Stimulated activated CD8-positive, alpha-beta memory T cell treated with anti-CD3 and anti-CD28 coated beads, Interleukin-15, amount 100 ng/mL, for 48 hours (primary cell): ENCODE measurements at regions not wholly inside any gene's neighbourhood (a gene's known extent, or its start where the extent isn't known, plus 50 kb on each side); places are given as distances from the start of the nearest gene placed in this dataset.
"Not testable (repeated sequence)": the region's sequence is repeated elsewhere in the genome, so short reads cannot be mapped to it uniquely, and the experiment has no call there.

Experiments used
- DNase-seq, 2 donors: peaks; one replicate each; pipeline ENCODE4 v3.0.0-alpha.2; 2020; ENCODE audit warnings: low read depth in 2 of 2

DNA sequence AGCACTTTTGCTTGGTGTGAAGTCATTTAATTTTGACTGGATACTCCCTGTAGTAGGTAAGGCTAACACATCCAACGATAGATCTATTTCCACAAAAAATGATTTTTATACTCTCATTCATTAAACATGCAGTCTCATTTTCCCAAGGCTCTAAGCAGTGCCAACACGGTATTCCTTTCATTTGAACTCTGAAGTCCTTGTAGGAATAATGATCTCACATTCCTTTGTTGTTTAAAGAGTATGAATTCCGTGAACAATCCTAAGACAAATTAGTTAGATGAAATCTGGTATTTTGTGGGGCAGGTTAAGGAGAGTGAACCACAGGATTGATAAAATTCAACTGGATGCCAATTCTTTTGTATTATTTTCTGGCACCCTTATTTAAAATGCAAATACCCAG, 66.6 kb downstream of the LACC1 start:
- DNase-seq, result no peak

DNA sequence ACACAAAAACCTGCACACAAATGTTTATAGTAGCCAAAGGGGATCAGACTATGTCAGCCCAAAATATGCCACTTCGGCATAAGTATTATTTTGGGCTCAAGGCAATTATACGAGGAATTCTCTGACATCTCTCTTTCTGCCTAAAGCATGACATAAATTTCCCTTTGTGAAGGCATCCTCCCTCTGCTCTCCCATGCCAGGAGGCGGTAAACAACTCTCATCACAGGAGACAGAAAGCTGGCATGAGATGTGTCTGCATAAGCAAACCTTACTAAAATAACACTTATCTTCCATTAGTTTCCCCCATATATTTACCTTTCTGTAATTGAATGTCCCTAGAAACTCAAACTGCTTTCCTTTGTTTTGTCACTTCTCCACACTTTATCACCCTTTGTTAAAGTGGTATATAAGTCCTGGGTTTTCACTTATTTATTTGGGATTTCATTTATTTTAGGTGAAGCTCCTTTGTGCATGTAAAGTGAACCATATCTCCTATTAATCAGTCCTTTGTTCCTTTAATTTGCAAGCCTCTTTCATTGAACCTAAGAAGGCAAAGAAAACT, 68.3 kb downstream of the LACC1 start:
- no peak for DNase-seq

DNA sequence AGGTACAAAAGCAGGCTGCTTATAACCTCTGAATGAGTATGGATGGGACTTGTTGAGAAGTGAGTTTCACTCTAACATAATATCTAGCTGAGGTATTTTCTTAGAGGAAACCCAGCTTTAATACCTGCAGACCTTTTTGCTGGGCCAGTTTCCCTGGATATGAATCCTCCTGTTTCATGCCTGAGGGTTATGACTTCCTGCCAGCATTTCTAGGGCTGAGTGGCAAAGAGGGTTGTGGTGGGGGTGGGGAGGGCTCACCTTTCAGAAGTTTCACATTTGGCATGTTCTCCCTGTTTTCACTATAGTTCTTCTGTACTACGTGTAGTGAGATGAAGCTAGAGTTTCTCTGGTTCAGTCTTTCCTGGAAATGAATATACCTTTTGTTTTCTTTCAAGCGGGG, 73.7 kb downstream of the LACC1 start:
- no peak for DNase-seq

DNA sequence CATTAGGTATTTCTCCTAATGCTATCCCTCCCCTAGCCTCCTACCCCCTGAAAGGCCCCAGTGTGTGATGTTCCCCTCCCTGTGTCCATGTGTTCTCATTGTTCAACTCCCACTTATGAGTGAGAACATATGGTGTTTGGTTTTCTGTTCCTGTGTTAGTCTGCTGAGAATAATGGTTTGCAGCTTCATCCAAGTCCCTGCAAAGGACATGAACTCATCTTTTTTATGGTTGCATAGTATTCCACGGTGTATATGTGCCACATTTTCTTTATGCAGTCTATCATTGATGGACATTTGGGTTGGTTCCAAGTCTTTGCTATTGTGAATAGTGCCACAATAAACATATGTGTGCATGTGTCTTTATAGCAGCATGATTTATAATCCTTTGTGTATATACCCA, 77.3 kb downstream of the LACC1 start:
- not testable (repeated sequence) for DNase-seq

DNA sequence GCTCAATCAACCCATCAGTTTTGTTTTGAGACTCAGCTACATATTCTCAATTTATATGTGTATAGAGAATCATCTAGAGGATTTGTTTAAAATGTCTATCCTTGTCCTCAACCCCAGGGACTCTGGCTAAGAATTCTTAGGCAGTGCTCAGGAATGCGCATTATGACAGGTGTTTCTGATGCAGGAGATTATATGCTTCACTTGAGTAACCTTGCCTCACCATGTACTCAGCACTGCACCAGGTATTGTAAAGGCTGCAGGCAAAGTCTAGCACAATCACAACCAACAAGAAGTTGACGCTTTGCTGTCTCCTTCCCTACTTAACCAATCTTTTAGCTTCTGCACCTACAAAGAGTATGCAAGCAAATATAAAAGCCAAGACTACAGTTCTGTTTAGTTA, 79.6 kb downstream of the LACC1 start:
- no peak for DNase-seq

DNA sequence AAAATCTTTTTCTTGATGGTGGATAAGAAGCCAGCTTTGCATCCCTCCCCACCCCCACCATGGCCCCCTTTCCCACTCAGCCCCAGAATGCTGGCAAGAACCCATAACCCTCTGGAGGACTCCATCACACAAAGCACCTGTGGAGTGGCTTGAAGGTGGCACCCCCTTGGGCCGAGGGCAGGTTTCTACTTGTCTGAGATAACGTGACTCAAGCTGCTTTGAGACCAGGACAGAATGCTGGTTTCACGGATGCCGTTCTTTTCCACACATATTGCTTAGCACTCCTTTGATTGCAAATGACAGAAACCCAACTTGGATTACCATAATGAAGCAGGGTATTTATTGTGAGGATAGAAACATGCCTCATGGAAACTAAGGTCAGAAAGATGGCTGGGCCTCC, 82.2 kb downstream of the LACC1 start:
- DNase-seq, result no peak

DNA sequence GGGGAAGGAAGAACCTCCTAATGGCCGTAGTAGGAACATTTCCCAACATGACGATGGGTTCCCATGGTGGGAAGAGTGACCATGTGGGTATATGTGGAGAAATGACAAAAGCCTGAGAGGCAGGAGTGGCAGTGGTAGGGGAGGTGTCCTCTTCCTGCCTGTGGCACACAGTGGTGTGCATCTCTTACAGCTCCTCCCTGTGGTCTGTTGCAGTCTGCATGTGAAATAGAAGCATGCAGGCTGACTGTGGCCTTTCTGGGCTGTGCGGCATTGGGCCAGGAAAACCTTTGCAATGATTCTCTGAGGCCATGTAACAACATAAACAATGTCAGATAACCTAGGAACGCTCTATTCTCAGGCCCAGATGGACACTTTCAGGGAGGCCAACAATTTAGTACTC, 84.0 kb downstream of the LACC1 start:
- no peak for DNase-seq

DNA sequence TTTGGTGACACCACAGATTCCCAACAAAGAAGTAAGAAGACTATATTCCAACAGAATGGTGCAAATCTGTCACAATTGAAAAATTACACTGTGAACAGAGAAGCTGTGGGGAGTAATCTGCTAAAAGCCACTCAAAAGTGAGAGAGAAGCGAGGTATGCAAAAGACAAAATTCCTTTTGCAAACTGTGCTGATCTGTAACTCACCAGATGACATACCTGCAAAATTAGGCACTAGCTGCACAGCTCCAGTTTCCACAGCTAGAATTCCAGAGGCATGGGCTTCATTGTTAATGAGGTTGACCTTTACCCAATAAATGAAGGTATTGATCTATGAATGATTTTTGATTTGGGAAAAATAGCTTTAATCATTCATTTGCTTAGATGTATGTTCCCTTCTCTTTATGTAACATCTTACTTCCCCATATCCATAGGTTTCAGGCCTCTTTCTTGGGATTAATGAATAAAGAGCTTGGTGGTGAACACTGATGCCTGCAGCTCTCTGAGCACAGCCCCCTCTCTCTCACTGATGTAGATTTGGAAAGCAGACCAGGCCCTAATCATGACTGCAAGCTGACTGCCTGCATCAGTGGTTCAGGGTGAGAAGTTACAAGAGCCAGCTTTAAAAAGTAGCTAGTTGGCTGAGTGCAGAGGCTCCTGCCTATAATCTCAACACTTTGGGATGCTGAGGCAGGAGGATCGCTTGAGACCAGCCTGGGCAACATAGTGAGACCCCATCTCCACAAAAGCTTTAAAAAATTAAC, 85.2 kb downstream of the LACC1 start:
- no peak for DNase-seq

DNA sequence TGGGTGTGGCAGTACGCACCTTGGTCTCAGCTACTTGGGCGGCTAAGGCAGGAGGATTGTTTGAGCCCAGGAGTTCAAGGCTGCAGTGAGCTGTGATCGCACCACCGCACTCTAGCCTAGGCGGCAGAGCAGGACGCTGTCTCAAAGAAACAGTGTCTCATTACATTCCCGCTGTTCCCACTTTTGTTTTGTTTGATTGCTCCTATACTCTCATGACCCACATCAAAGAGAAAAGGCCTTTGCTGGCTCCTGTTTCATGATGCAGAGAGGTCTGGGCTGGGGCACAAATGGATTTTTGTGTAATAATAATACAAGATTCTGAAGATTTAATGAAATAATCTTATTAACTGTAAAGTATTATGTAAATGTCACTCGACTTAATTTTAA, 85.7 kb downstream of the LACC1 start:
- no peak for DNase-seq

DNA sequence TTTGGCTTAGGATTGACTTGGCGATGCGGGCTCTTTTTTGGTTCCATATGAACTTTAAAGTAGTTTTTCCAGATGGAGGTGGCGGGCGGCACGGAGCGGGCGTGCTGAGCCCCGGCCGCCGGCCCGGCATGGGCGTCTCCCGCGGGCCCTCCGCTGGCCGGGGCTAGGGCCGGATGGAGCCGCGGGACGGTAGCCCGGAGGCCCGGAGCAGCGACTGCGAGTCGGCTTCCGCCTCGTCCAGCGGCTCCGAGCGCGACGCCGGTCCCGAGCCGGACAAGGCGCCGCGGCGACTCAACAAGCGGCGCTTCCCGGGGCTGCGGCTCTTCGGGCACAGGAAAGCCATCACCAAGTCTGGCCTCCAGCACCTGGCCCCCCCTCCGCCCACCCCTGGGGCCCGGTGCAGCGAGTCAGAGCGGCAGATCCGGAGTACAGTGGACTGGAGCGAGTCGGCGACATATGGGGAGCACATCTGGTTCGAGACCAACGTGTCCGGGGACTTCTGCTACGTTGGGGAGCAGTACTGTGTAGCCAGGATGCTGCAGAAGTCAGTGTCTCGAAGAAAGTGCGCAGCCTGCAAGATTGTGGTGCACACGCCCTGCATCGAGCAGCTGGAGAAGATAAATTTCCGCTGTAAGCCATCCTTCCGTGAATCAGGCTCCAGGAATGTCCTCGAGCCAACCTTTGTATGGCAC, 88.7 kb downstream of the LACC1 start:
- DNase-seq, result not testable (repeated sequence)

DNA sequence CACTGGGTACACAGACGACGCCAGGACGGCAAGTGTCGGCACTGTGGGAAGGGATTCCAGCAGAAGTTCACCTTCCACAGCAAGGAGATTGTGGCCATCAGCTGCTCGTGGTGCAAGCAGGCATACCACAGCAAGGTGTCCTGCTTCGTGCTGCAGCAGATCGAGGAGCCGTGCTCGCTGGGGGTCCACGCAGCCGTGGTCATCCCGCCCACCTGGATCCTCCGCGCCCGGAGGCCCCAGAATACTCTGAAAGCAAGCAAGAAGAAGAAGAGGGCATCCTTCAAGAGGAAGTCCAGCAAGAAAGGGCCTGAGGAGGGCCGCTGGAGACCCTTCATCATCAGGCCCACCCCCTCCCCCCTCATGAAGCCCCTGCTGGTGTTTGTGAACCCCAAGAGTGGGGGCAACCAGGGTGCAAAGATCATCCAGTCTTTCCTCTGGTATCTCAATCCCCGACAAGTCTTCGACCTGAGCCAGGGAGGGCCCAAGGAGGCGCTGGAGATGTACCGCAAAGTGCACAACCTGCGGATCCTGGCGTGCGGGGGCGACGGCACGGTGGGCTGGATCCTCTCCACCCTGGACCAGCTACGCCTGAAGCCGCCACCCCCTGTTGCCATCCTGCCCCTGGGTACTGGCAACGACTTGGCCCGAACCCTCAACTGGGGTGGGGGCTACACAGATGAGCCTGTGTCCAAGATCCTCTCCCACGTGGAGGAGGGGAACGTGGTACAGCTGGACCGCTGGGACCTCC, 89.4 kb downstream of the LACC1 start:
- not testable (repeated sequence) for DNase-seq

DNA sequence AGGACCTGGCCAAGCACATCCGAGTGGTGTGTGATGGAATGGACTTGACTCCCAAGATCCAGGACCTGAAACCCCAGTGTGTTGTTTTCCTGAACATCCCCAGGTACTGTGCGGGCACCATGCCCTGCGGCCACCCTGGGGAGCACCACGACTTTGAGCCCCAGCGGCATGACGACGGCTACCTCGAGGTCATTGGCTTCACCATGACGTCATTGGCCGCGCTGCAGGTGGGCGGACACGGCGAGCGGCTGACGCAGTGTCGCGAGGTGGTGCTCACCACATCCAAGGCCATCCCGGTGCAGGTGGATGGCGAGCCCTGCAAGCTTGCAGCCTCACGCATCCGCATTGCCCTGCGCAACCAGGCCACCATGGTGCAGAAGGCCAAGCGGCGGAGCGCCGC, 90.2 kb downstream of the LACC1 start:
- DNase-seq, result not testable (repeated sequence)

DNA sequence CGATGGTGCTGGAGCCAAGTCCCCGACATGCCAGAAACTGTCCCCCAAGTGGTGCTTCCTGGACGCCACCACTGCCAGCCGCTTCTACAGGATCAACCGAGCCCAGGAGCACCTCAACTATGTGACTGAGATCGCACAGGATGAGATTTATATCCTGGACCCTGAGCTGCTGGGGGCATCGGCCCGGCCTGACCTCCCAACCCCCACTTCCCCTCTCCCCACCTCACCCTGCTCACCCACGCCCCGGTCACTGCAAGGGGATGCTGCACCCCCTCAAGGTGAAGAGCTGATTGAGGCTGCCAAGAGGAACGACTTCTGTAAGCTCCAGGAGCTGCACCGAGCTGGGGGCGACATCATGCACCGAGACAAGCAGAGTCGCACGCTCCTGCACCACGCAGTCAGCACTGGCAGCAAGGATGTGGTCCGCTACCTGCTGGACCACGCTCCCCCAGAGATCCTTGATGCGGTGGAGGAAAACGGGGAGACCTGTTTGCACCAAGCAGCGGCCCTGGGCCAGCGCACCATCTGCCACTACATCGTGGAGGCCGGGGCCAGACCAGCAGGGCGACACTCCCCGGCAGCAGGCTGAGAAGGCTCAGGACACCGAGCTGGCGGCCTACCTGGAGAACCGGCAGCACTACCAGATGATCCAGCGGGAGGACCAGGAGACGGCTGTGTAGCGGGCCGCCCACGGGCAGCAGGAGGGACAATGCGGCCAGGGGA, 91.0 kb downstream of the LACC1 start:
- not testable (repeated sequence) for DNase-seq

DNA sequence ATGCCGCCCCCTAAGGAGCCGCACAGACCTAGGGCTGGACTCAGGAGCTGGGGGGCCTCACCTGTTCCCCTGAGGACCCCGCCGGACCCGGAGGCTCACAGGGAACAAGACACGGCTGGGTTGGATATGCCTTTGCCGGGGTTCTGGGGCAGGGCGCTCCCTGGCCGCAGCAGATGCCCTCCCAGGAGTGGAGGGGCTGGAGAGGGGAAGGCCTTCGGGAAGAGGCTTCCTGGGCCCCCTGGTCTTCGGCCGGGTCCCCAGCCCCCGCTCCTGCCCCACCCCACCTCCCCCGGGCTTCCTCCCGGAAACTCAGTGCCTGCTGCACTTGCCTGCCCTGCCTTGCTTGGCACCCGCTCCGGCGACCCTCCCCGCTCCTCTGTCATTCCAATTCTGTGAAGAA, 91.6 kb downstream of the LACC1 start:
- not testable (repeated sequence) for DNase-seq

DNA sequence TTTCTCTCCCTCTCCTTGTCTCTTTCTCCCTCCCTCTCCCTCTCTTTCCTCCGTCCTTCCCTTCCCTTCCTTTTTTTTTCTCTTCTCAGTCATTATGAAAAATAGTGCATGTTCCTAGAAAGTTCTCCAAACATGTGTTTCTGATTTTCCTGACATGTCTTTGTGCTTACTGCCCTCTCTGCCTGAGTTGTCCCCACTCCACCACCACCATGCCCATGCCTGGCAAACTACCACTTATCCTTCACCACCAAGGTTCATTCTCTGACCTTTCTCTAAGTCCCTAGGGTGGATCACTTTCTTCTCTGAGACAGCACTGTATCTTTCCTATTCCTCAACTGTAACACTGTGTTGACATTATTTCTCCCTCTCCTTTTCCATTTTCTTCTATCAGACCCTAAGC, 98.2 kb downstream of the LACC1 start:
- DNase-seq, result no peak

DNA sequence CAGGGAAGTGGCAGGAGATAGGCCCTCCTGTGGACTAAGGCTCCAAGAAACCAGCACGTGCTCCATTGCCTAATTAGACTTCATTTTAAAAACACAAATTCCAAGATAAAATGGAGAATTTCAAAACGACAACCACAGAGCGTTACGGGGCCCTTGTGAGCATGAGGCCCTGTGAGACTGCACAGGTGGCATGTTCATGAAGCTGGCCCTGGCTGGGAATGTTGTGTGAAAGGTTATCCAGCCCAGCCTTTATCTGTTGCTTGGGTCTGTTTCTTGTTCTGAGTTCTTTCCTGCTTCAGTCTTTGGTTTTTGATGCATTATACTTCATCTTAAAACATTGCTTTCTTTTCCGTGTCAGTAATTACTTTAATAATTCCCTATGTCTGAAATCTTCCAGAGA, 99.0 kb downstream of the LACC1 start:
- no peak for DNase-seq

DNA sequence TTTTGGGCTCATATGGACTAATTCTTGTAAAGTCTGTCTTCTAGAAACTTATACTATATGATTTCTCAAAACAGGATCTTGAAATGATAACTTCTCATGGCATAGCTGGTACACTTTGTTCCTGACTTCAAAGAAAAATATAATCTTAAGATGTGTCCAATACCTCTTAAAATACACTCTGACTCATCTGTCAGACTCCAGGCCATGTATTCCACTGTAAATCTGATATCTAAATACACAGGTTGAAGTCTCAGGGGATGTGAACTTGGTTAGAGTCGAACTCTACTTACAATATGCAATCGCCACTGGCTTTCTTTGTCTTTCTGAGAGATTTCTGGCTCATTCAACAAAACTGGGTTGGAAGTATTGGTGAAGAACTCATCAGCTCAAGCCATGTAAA, 99.8 kb downstream of the LACC1 start:
- no peak for DNase-seq

DNA sequence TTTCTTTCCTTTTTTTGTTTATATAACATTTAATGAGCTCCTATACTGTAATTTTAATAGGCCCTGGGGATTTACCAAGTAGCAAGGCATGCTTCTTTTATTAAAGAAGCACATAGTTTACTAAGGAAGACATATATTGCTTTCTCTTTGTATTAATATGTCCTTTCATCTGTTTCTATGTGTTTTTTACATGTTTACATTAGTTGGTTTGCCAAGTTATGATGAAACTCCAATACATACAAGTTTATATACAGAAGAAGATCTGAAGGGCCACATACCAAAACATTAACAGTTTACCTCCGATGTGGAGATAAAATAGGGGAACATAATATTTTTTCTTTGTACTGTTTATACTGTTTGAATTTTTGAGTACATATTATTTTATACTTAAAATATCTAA, 100.9 kb downstream of the LACC1 start:
- no peak for DNase-seq

DNA sequence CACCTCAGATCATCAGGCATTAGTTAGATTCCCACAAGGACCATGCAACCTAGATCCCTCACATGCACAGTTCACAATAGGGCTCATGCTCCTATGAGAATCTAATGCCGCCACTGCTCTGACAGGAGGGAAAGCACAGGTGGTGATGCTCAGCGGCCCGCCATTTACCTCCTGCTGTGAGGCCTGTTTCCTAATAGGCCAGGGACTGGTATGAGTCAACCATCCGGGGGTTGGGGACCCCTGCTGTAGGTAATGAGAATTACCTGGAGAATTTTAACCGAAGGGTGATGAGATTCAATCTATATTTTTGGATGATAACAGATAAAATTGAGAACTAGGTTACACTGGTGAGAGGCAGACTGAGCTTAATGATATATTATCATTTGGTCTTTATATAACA, 101.4 kb downstream of the LACC1 start:
- no peak for DNase-seq

DNA sequence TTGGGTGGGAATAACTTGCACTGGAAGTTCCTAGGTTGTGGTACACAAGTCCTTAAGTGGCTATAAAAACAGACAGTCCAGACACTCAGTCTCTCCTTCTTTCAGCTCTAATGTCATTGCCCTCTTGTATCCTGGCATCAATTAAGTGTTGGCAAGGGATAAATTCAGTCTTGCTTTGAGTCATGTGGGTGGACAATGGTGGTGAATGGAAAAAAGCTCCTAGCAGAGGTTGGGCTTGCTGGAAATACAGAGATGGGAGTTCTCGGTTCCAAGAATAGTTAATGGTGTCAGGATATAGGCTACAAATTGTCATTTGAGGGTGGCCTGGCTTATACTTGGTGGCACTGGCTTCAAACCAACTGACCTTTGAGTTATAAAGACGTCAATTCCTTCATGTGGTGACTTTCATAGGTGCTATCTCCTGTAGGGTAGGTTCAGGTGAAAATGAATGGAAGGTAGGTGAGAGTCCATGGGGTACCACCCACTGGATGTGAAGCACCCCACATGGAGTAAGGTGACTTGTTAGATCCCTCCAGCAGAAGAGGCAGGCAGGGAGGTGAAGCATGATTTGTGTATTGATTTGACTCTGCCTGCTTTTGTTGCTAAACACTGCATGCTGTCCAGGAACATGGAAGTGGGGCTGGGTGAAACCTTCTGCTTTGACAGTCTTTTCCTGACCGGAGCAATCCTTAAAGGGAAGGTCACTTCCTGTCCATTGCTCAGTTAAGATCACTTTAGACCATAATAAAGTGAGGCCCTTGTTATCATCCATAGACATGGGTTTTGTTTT, 102.0 kb downstream of the LACC1 start:
- DNase-seq, result no peak

DNA sequence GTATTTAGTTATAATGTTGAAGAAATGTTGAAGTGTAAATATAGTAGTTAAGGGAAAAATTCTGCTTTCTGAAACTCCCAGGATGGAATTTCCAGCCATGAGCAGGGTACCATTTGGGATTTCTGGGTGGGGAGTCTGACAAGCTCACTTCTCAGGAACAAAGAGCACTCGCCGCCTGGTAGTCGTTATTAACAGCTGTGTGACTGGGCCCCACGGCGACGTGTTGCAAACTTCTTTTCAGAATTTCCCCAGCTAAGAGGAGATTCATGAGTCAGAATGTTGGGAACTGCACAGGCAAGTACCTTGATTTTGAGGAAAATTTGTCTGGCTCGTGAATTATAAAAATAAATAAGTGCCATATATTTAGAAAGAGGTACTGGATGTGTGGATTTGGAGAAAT, 103.7 kb downstream of the LACC1 start:
- DNase-seq, result no peak
